ENCODE measurements at regions not wholly inside any gene's neighbourhood (a gene's known extent, or its start where the extent isn't known, plus 50 kb on each side); places are given as distances from the start of the nearest gene placed in this dataset.

GRCh38 chr11:122176651-122177050 lies 60.6 kb upstream of the BLID start:
- no peaks in the 10 kb centered on the region for H3K9me3 ChIP-seq (ENCODE audit: control insufficient read depth in 4 of 4, low read length in 3 of 4)
- H3K27ac ChIP-seq (ENCODE audit: low read depth in 1 of 2, low read length in 2 of 2): no peak overlapping the region
- DNase-seq (ENCODE audit: low spot score): no peak
- no peaks in the 10 kb centered on the region for H3K4me1 ChIP-seq (ENCODE audit: control insufficient read depth in 4 of 4, insufficient read depth in 4 of 4, low read length in 3 of 4)
- no peak for TF ChIP-seq ZBTB33 (IDR thresholded peaks at IDR 0.05)
- TF ChIP-seq NR2F2 (IDR thresholded peaks at IDR 0.05): no peak
- TF ChIP-seq EGR1 (IDR thresholded peaks at IDR 0.05; ENCODE audit: low read depth in 2 of 2): no peak
- no peak for TF ChIP-seq ATF3 (IDR thresholded peaks at IDR 0.05)
- TF ChIP-seq RXRA (IDR thresholded peaks at IDR 0.05): no peak
- no peak for TF ChIP-seq FOXA2 (IDR thresholded peaks at IDR 0.05)
- TF ChIP-seq JUND (IDR thresholded peaks at IDR 0.05): no peak
- no peak for TF ChIP-seq YY1 (IDR thresholded peaks at IDR 0.05)
- H3K27me3 ChIP-seq (ENCODE audit: control insufficient read depth in 4 of 4, insufficient read depth in 4 of 4, low read length in 3 of 4): no peaks in the 10 kb centered on the region
- no peak overlapping the region for H3K4me3 ChIP-seq (ENCODE audit: low read depth in 1 of 3, low read length in 3 of 3)
- no peaks in the 10 kb centered on the region for H3K36me3 ChIP-seq (ENCODE audit: control insufficient read depth in 4 of 4, insufficient read depth in 3 of 4, low read depth in 1 of 4, low read length in 3 of 4)
- 90% methylated on average over 3 of the region's 3 CpGs for WGBS
- H3K9ac ChIP-seq (ENCODE audit: low read depth in 1 of 2, low read length in 2 of 2): no peak overlapping the region

- peaks cover 0 to 2% (median 0%) of the 10 kb centered on the region in 4 donors for H3K36me3 ChIP-seq (ENCODE audit: control insufficient read depth in 4 of 4, insufficient read depth in 3 of 4, low read depth in 1 of 4, low read length in 3 of 4)
- H3K27me3 ChIP-seq (ENCODE audit: control insufficient read depth in 4 of 4, insufficient read depth in 4 of 4, low read length in 3 of 4): no peaks in the 10 kb centered on the region
- no peak overlapping the region for H3K27ac ChIP-seq (ENCODE audit: low read depth in 1 of 2, low read length in 2 of 2)
- no peaks in the 10 kb centered on the region for H3K9me3 ChIP-seq (ENCODE audit: control insufficient read depth in 4 of 4, low read length in 3 of 4)
- TF ChIP-seq YY1 (IDR thresholded peaks at IDR 0.05) (no peak), RXRA (IDR thresholded peaks at IDR 0.05) (no peak), SP1 (IDR thresholded peaks at IDR 0.05) (no peak), TAF1 (conservative IDR thresholded peaks at IDR 0.05) (no peak), GABPA (IDR thresholded peaks at IDR 0.05 in 1 of 2, conservative IDR thresholded peaks at IDR 0.05 in 1 of 2) (no peak), MAX (IDR thresholded peaks at IDR 0.05) (no peak), ATF3 (IDR thresholded peaks at IDR 0.05) (no peak), JUND (IDR thresholded peaks at IDR 0.05) (no peak), CTCF (IDR thresholded peaks at IDR 0.05; ENCODE audit: low read depth, low read length, missing input control) (no peak), FOXA1 (IDR thresholded peaks at IDR 0.05) (no peak), HNF4A (conservative IDR thresholded peaks at IDR 0.05) (no peak), ZBTB33 (IDR thresholded peaks at IDR 0.05) (no peak), HNF4G (IDR thresholded peaks at IDR 0.05) (no peak), RAD21 (IDR thresholded peaks at IDR 0.05) (no peak), NR2F2 (IDR thresholded peaks at IDR 0.05) (no peak), FOXA2 (IDR thresholded peaks at IDR 0.05) (no peak)
- TF ChIP-seq, protein P1, sequence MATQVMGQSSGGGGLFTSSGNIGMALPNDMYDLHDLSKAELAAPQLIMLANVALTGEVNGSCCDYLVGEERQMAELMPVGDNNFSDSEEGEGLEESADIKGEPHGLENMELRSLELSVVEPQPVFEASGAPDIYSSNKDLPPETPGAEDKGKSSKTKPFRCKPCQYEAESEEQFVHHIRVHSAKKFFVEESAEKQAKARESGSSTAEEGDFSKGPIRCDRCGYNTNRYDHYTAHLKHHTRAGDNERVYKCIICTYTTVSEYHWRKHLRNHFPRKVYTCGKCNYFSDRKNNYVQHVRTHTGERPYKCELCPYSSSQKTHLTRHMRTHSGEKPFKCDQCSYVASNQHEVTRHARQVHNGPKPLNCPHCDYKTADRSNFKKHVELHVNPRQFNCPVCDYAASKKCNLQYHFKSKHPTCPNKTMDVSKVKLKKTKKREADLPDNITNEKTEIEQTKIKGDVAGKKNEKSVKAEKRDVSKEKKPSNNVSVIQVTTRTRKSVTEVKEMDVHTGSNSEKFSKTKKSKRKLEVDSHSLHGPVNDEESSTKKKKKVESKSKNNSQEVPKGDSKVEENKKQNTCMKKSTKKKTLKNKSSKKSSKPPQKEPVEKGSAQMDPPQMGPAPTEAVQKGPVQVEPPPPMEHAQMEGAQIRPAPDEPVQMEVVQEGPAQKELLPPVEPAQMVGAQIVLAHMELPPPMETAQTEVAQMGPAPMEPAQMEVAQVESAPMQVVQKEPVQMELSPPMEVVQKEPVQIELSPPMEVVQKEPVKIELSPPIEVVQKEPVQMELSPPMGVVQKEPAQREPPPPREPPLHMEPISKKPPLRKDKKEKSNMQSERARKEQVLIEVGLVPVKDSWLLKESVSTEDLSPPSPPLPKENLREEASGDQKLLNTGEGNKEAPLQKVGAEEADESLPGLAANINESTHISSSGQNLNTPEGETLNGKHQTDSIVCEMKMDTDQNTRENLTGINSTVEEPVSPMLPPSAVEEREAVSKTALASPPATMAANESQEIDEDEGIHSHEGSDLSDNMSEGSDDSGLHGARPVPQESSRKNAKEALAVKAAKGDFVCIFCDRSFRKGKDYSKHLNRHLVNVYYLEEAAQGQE (IDR thresholded peaks at IDR 0.05): no peak
- no peaks in the 10 kb centered on the region for H3K4me1 ChIP-seq (ENCODE audit: control insufficient read depth in 4 of 4, insufficient read depth in 4 of 4, low read length in 3 of 4)
- no peak overlapping the region for H3K9ac ChIP-seq (ENCODE audit: low read depth in 1 of 2, low read length in 2 of 2)
- WGBS: 95% methylated on average over 3 of the region's 3 CpGs
- H3K4me3 ChIP-seq (ENCODE audit: low read depth in 1 of 3, low read length in 3 of 3): no peak overlapping the region
- no peak for DNase-seq (ENCODE audit: low spot score)
Observed at GRCh38 chr11:122175306-122175705, 59.3 kb upstream of the BLID start.
